ENCODE measurements at regions not wholly inside any gene's neighbourhood (a gene's known extent, or its start where the extent isn't known, plus 50 kb on each side); places are given as distances from the start of the nearest gene placed in this dataset.
"Not testable (repeated sequence)": the region's sequence is repeated elsewhere in the genome, so short reads cannot be mapped to it uniquely, and the experiment has no call there.

GRCh38 chr22:49674479-49675050 lies 153.1 kb downstream of the BRD1 start:
- no peak for DNase-seq

GRCh38 chr22:49673048-49673447 lies 154.6 kb downstream of the BRD1 start:
- DNase-seq: no peak

GRCh38 chr22:49672014-49672516 lies 155.6 kb downstream of the BRD1 start:
- DNase-seq: no peak

GRCh38 chr22:49671331-49672013 lies 156.2 kb downstream of the BRD1 start:
- no peak for DNase-seq

GRCh38 chr22:49670456-49671330 lies 157.0 kb downstream of the BRD1 start:
- no peak for DNase-seq

- not testable (repeated sequence) for DNase-seq
Observed at GRCh38 chr22:49669969-49670455, 157.7 kb downstream of the BRD1 start.

GRCh38 chr22:49669427-49669968 lies 158.2 kb downstream of the BRD1 start:
- DNase-seq: not testable (repeated sequence)

- no peak for DNase-seq
Observed at GRCh38 chr22:49668402-49668801, 159.3 kb downstream of the BRD1 start.

- DNase-seq: no peak
Observed at GRCh38 chr22:49667236-49667635, 160.4 kb downstream of the BRD1 start.

- DNase-seq: no peak
Observed at GRCh38 chr22:49666146-49666809, 161.4 kb downstream of the BRD1 start.

GRCh38 chr22:49664891-49665290 lies 162.8 kb downstream of the BRD1 start:
- no peak for DNase-seq

GRCh38 chr22:49664371-49664881 lies 163.2 kb downstream of the BRD1 start:
- DNase-seq: no peak

GRCh38 chr22:49663823-49664222 lies 163.8 kb downstream of the BRD1 start:
- no peak for DNase-seq

GRCh38 chr22:49663311-49663711 lies 164.4 kb downstream of the BRD1 start:
- no peak for DNase-seq

- DNase-seq: no peak
Observed at GRCh38 chr22:49662681-49663080, 165.0 kb downstream of the BRD1 start.

- DNase-seq: no peak
Observed at GRCh38 chr22:49660794-49661781, 166.6 kb downstream of the BRD1 start.

GRCh38 chr22:49660321-49660720 lies 167.4 kb downstream of the BRD1 start:
- no peak for DNase-seq

GRCh38 chr22:49659924-49660315 lies 167.8 kb downstream of the BRD1 start:
- DNase-seq: no peak

- no peak for DNase-seq
Observed at GRCh38 chr22:49659281-49659923, 168.3 kb downstream of the BRD1 start.

- DNase-seq: no peak
Observed at GRCh38 chr22:49658902-49659280, 168.8 kb downstream of the BRD1 start.
